ENCODE measurements at regions not wholly inside any gene's neighbourhood (a gene's known extent, or its start where the extent isn't known, plus 50 kb on each side); places are given as distances from the start of the nearest gene placed in this dataset.

DNA sequence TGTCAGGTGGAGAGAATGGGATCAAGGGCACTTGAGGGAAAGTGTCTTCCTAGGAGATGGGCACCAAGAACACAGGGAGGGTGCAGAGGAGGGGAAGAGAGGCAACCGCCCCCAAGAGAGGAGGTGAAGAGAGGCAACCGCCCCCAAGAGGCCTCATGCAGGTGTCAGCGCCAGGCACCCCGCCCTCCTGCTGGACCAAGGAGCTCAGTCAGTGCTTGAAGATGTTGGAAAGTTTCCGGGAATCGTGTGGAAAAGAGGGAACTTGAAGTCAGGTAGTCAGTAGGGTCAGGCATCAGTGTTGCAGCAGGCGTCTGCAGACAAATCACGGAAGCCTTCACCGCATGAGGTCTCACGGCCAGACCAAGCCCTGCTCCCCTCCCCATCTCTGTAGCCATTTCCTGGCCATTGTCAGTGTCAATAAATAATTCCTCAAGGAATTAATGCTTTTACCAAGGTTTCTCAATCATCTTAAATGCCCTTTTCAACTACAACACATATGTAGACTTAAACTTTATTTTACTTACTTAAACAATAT, 353.1 kb downstream of the EIPR1 start:
- no peak for TF ChIP-seq ZC3H10 (CRISPR knock-in tag; IDR thresholded peaks at IDR 0.05)
- TF ChIP-seq ZFP30 (CRISPR knock-in tag; IDR thresholded peaks at IDR 0.05), result no peak
- no peak for TF ChIP-seq ESRRG (CRISPR knock-in tag; IDR thresholded peaks at IDR 0.05)
- TF ChIP-seq PPARA (CRISPR knock-in tag; IDR thresholded peaks at IDR 0.05; ENCODE audit: borderline replicate concordance), result no peak
- no peak for TF ChIP-seq ARNTL (CRISPR knock-in tag; IDR thresholded peaks at IDR 0.05; ENCODE audit: borderline replicate concordance, low read depth)
- TF ChIP-seq, protein P1, sequence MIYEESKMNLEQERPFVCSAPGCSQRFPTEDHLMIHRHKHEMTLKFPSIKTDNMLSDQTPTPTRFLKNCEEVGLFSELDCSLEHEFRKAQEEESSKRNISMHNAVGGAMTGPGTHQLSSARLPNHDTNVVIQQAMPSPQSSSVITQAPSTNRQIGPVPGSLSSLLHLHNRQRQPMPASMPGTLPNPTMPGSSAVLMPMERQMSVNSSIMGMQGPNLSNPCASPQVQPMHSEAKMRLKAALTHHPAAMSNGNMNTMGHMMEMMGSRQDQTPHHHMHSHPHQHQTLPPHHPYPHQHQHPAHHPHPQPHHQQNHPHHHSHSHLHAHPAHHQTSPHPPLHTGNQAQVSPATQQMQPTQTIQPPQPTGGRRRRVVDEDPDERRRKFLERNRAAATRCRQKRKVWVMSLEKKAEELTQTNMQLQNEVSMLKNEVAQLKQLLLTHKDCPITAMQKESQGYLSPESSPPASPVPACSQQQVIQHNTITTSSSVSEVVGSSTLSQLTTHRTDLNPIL (CRISPR knock-in tag; IDR thresholded peaks at IDR 0.05; ENCODE audit: low read depth), result no peak
- TF ChIP-seq POU6F1 (CRISPR knock-in tag; IDR thresholded peaks at IDR 0.05; ENCODE audit: borderline replicate concordance, low read depth), result no peak
- no peak for TF ChIP-seq CSDC2 (CRISPR knock-in tag; IDR thresholded peaks at IDR 0.05)
- no peak for TF ChIP-seq ZNF70 (CRISPR knock-in tag; IDR thresholded peaks at IDR 0.05)
- TF ChIP-seq RARB (CRISPR knock-in tag; IDR thresholded peaks at IDR 0.05), result no peak
- no peak for TF ChIP-seq TCF4 (CRISPR knock-in tag; IDR thresholded peaks at IDR 0.05; ENCODE audit: borderline replicate concordance)
- TF ChIP-seq, protein P2, sequence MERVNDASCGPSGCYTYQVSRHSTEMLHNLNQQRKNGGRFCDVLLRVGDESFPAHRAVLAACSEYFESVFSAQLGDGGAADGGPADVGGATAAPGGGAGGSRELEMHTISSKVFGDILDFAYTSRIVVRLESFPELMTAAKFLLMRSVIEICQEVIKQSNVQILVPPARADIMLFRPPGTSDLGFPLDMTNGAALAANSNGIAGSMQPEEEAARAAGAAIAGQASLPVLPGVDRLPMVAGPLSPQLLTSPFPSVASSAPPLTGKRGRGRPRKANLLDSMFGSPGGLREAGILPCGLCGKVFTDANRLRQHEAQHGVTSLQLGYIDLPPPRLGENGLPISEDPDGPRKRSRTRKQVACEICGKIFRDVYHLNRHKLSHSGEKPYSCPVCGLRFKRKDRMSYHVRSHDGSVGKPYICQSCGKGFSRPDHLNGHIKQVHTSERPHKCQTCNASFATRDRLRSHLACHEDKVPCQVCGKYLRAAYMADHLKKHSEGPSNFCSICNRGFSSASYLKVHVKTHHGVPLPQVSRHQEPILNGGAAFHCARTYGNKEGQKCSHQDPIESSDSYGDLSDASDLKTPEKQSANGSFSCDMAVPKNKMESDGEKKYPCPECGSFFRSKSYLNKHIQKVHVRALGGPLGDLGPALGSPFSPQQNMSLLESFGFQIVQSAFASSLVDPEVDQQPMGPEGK (CRISPR knock-in tag; IDR thresholded peaks at IDR 0.05; ENCODE audit: borderline replicate concordance), result no peak

Measured in SK-N-SH treated with all-trans-retinoic acid at 6 μM for 48 hours (cell line).